Ovary (tissue), 3 donors: ENCODE measurements at regions not wholly inside any gene's neighbourhood (a gene's known extent, or its start where the extent isn't known, plus 50 kb on each side); places are given as distances from the start of the nearest gene placed in this dataset.

Experiments used
- CTCF ChIP-seq, 3 donors: fragments of 450-650 bp in 2 of 3; fragments of 200-600 bp in 1 of 3; IDR thresholded peaks; one replicate each; pipeline versions ENCODE4 v1.5.1 to v1.8.0; 2016 to 2022; ENCODE audit warnings: antibody characterized with exemption in 3 of 3, mild to moderate bottlenecking in 1 of 3
- EP300 ChIP-seq: sonication (generic); formaldehyde crosslinking; IDR thresholded peaks from one replicate; pipeline ENCODE4 v1.6.1; 2017; ENCODE audit warnings: antibody characterized with exemption
- POLR2A ChIP-seq: fragments of 450-650 bp; IDR thresholded peaks from one replicate; pipeline ENCODE4 v1.6.1; 2017; ENCODE audit warnings: antibody characterized with exemption, mild to moderate bottlenecking, moderate library complexity
- donor health status: DM: no; HTN: no; CAD: no.

GRCh38 chr6:11854408-11855165, 76.0 kb upstream of the ADTRP start:
- no peak for TF ChIP-seq POLR2A
- TF ChIP-seq CTCF (IDR thresholded peaks at IDR 0.05) = no peak
- no peak for TF ChIP-seq EP300
